ENCODE measurements at regions not wholly inside any gene's neighbourhood (a gene's known extent, or its start where the extent isn't known, plus 50 kb on each side); places are given as distances from the start of the nearest gene placed in this dataset.

DNA sequence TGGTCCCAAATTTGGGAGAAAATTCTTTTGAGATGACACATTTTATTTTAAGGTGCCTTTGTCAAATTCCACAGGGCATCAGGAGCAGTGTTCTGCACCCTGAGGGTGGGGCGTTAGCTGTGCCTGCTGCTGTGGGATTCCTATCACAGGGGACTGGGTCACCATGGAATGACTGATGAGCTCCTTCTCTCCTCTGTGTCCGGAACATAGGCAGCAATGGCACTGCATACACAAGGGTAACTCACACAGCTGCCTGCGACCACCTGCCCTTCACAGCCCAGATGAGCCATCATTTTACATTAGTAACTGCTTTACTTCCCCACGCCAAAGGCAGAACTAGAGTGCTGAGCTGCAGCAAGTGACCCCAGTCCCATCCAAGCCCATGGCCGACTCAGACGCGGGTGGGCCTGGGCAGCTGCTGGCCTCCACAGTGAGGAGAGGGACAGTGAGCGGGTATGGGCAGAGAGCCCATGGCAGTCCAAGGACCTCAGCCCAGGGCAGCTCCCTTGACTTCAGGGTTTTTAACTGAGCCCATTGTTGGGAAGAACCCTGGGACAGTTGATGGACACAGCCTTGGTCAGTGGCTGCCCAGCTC, 93.7 kb downstream of the GADD45G start:
- TF ChIP-seq, protein P1, sequence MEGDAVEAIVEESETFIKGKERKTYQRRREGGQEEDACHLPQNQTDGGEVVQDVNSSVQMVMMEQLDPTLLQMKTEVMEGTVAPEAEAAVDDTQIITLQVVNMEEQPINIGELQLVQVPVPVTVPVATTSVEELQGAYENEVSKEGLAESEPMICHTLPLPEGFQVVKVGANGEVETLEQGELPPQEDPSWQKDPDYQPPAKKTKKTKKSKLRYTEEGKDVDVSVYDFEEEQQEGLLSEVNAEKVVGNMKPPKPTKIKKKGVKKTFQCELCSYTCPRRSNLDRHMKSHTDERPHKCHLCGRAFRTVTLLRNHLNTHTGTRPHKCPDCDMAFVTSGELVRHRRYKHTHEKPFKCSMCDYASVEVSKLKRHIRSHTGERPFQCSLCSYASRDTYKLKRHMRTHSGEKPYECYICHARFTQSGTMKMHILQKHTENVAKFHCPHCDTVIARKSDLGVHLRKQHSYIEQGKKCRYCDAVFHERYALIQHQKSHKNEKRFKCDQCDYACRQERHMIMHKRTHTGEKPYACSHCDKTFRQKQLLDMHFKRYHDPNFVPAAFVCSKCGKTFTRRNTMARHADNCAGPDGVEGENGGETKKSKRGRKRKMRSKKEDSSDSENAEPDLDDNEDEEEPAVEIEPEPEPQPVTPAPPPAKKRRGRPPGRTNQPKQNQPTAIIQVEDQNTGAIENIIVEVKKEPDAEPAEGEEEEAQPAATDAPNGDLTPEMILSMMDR (conservative IDR thresholded peaks at IDR 0.05; ENCODE audit: low read depth, low read length): no peak
- TF ChIP-seq EZH2 (IDR thresholded peaks at IDR 0.05; ENCODE audit: borderline replicate concordance, low read depth, low read length, poor library complexity, severe bottlenecking): no peak
